ENCODE measurements at regions not wholly inside any gene's neighbourhood (a gene's known extent, or its start where the extent isn't known, plus 50 kb on each side); places are given as distances from the start of the nearest gene placed in this dataset.

- TF ChIP-seq POLR2A (IDR thresholded peaks at IDR 0.05), result no peak
- no peak for TF ChIP-seq CTCF (IDR thresholded peaks at IDR 0.05)
Measured at GRCh38 chr12:5184186-5184585, 140.5 kb downstream of the KCNA5 start.

Data from lower leg skin (tissue), 3 donors.